Endothelial cell of umbilical vein (primary cell): ENCODE measurements at regions not wholly inside any gene's neighbourhood (a gene's known extent, or its start where the extent isn't known, plus 50 kb on each side); places are given as distances from the start of the nearest gene placed in this dataset.

Source experiments
- BruUV-seq: library from RNA; stranded (reverse); fragments of 400-500 nt; replicated peaks from 2 replicates; lab custom pipeline; 2021; lab: Mats Ljungman, UMichigan
- CTCF ChIA-PET: fragments of 300-600, 350-600 bp; sonication (Branson Sonifier 250); formaldehyde crosslinking; loops from one replicate; lab custom pipeline; 2021; ENCODE audit warnings: antibody characterized with exemption, inconsistent platforms; lab: Charles Lee
- POLR2A ChIA-PET: fragments of 300-600, 350-600 bp; sonication (Branson Sonifier 250); formaldehyde crosslinking; loops from one replicate; lab custom pipeline; 2021; ENCODE audit warnings: antibody characterized with exemption, inconsistent platforms; lab: Charles Lee
- DNase-seq: peaks from one replicate; pipeline ENCODE4 v3.0.0-alpha.2; 2011; ENCODE audit warnings: low read depth, low spot score
- FAIRE-seq: peaks from 2 replicates; lab custom pipeline; 2011; peaks lifted over from hg19 to GRCh38; lab: Jason Lieb, UNC
- H2AFZ ChIP-seq: 2 replicates; pipeline ENCODE4 v1.6.0; 2012; ENCODE audit warnings: low read depth, low read length, control low read depth, inconsistent platforms
- H3K27ac ChIP-seq: 2 replicates; pipeline ENCODE4 v1.5.1; 2011; ENCODE audit warnings: low read depth, mild to moderate bottlenecking, control low read depth, low read length, moderate library complexity; ENCODE audit not compliant: insufficient read depth
- H3K27me3 ChIP-seq, 2 experiments: 2 replicates each; pipeline versions ENCODE4 v1.6.0 to v1.6.1; 2011; ENCODE audit warnings: low read length in 2 of 2, mixed read lengths in 1 of 2; ENCODE audit not compliant: control insufficient read depth in 2 of 2, insufficient read depth in 2 of 2
- H3K36me3 ChIP-seq, 2 experiments: 2 replicates in 1 of 2; 3 replicates in 1 of 2; pipeline ENCODE4 v1.5.1; 2011; ENCODE audit warnings: low read length in 2 of 2, mild to moderate bottlenecking in 1 of 2, moderate library complexity in 1 of 2; ENCODE audit not compliant: control insufficient read depth in 2 of 2, insufficient read depth in 2 of 2; ENCODE audit errors: extremely low read depth in 1 of 2
- H3K4me1 ChIP-seq: 3 replicates; pipeline ENCODE4 v1.5.1; 2011; ENCODE audit warnings: mild to moderate bottlenecking, low read length; ENCODE audit not compliant: control insufficient read depth, insufficient read depth; ENCODE audit errors: extremely low read depth
- H3K4me2 ChIP-seq: 2 replicates; pipeline ENCODE4 v1.6.1; 2011; ENCODE audit warnings: low read length, control low read depth, mixed read lengths; ENCODE audit not compliant: insufficient read depth
- H3K4me3 ChIP-seq, 3 experiments: fragments of 200-600 bp in 1 of 3; sonication (generic), shearing (Covaris generic) in 1 of 3; replicated peaks in 1 of 3; 2 replicates each; pipeline ENCODE4 v1.5.1; 2011 to 2016; ENCODE audit warnings: control low read depth in 3 of 3, low read length in 3 of 3, mild to moderate bottlenecking in 2 of 3, inconsistent platforms in 1 of 3, low read depth in 1 of 3, moderate library complexity in 1 of 3; ENCODE audit not compliant: insufficient read depth in 1 of 3
- H3K79me2 ChIP-seq: 2 replicates; pipeline ENCODE4 v1.6.0; 2012; ENCODE audit warnings: low read length, inconsistent platforms; ENCODE audit not compliant: control insufficient read depth, insufficient read depth
- H3K9ac ChIP-seq: replicated peaks from 2 replicates; pipeline ENCODE3; 2011; ENCODE audit warnings: low read length, control low read depth; ENCODE audit not compliant: insufficient read depth; ENCODE audit errors: extremely low read depth
- H3K9me1 ChIP-seq: replicated peaks from 3 replicates; pipeline ENCODE4 v1.6.0; 2011; ENCODE audit warnings: mild to moderate bottlenecking, low read length; ENCODE audit not compliant: control insufficient read depth, insufficient read depth; ENCODE audit errors: extremely low read depth
- H3K9me3 ChIP-seq: replicated peaks from 2 replicates; pipeline ENCODE4 v1.5.1; 2012; ENCODE audit warnings: low read length, inconsistent platforms; ENCODE audit not compliant: control insufficient read depth, insufficient read depth
- H4K20me1 ChIP-seq: replicated peaks from 2 replicates; pipeline ENCODE3; 2011; ENCODE audit warnings: mild to moderate bottlenecking, low read length; ENCODE audit not compliant: control insufficient read depth, insufficient read depth; ENCODE audit errors: extremely low read depth
- EZH2 ChIP-seq: IDR thresholded peaks from 2 replicates; pipeline ENCODE4 v1.6.1; 2012; ENCODE audit warnings: borderline replicate concordance, low read depth, mild to moderate bottlenecking, moderate library complexity, low read length, inconsistent platforms; ENCODE audit not compliant: severe bottlenecking
- FOS ChIP-seq: IDR thresholded peaks from 2 replicates; pipeline ENCODE4 v1.6.1; 2011; ENCODE audit warnings: mild to moderate bottlenecking, low read length, moderate library complexity, borderline replicate concordance; ENCODE audit not compliant: insufficient read depth
- GATA2 ChIP-seq: IDR thresholded peaks from 2 replicates; pipeline ENCODE4 v1.7.0; 2011; ENCODE audit warnings: low read depth, mild to moderate bottlenecking, moderate library complexity, mixed read lengths, low read length; ENCODE audit not compliant: insufficient read length, insufficient read depth
- MYC ChIP-seq: IDR thresholded peaks from one replicate; pipeline ENCODE4 v1.6.1; 2011; ENCODE audit warnings: mild to moderate bottlenecking, low read depth, low read length
- dilution Hi-C: fragments of 300-500 bp; cut with MboI; formaldehyde crosslinking; loops from one replicate; pipeline ENCODE4 v1.15.0; 2019; ENCODE audit warnings: low sequenced_read_pairs; ENCODE audit not compliant: extremely low pct_ligation_motif_present
- intact Hi-C: fragments of 100-400 bp; cut with micrococcal nuclease; formaldehyde crosslinking; loops from one replicate; pipeline ENCODE4 v1.10.0; 2022
- TF ChIP-seq, protein P1 (sequence below): IDR thresholded peaks from 2 replicates; pipeline ENCODE4 v1.6.1; 2011; ENCODE audit not compliant: insufficient read depth, insufficient read length
- TF ChIP-seq, protein P2 (sequence below), 2 donors: IDR thresholded peaks; 1 replicate in 1 of 2; 2 replicates in 1 of 2; pipeline ENCODE4 v1.5.1; 2011; ENCODE audit warnings: low read length in 2 of 2, mild to moderate bottlenecking in 2 of 2, moderate library complexity in 2 of 2, control low read depth in 1 of 2, inconsistent platforms in 1 of 2, low read depth in 1 of 2; ENCODE audit not compliant: insufficient read depth in 1 of 2; ENCODE audit errors: extremely low read depth in 1 of 2

GRCh38 chr3:103894162-103894822 lies 1459.5 kb downstream of the ZPLD1 start:
- intact Hi-C loops: no loop called here
- FAIRE-seq (no peak), DNase-seq (no peak)
- no peaks in the 10 kb centered on the region for H3K9me1 ChIP-seq
- H3K36me3 ChIP-seq: no peaks in the 10 kb centered on the region
- H3K4me1 ChIP-seq: no peaks in the 10 kb centered on the region
- H2AFZ ChIP-seq: no peak overlapping the region
- CTCF ChIA-PET: no interaction called here
- no peaks in the 10 kb centered on the region for H4K20me1 ChIP-seq
- H3K27me3 ChIP-seq: no peaks in the 10 kb centered on the region
- H3K9ac ChIP-seq: no peak overlapping the region
- POLR2A ChIA-PET: no interaction called here
- H3K9me3 ChIP-seq: no peaks in the 10 kb centered on the region
- no peak overlapping the region for H3K4me3 ChIP-seq
- no TSS peak for BruUV-seq
- dilution Hi-C loops: no loop called here
- H3K4me2 ChIP-seq: no peak overlapping the region
- TF ChIP-seq GATA2: no peak
- no peak for TF ChIP-seq EZH2
- TF ChIP-seq, protein P1, sequence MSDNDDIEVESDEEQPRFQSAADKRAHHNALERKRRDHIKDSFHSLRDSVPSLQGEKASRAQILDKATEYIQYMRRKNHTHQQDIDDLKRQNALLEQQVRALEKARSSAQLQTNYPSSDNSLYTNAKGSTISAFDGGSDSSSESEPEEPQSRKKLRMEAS: no peak
- H3K27ac ChIP-seq: no peak overlapping the region
- H3K79me2 ChIP-seq: no peaks in the 10 kb centered on the region

DNA sequence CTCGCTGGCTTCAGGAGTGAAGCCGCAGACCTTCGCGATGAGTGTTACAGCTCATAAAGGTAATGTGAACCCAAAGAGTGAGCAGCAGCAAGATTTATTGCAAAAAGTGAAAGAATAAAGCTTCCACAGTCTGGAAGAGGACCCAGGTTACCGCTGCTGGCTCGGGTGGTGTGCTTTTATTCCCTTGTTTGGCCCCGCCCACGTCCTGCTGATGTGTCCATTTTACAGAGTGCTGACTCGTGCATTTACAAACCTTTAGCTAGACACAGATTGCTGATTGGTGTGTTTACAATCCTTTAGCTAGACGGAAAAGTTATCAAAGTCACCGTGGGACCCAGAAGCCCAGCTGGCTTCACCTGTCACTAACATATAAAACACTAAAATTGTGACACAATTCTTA lies 1464.5 kb downstream of the ZPLD1 start:
- Histone ChIP-seq H2AFZ (no peak overlapping the region), H3K9ac (no peak overlapping the region), H3K4me1 (no peaks in the 10 kb centered on the region), H3K27ac (no peak overlapping the region), H3K27me3 (no peaks in the 10 kb centered on the region), H3K79me2 (no peaks in the 10 kb centered on the region), H3K9me1 (no peaks in the 10 kb centered on the region), H3K9me3 (no peaks in the 10 kb centered on the region), H3K36me3 (no peaks in the 10 kb centered on the region), H4K20me1 (no peaks in the 10 kb centered on the region), H3K4me3 (no peak overlapping the region), H3K4me2 (no peak overlapping the region)
- DNase-seq (no peak), FAIRE-seq (no peak)
- BruUV-seq: no TSS peak
- TF ChIP-seq FOS: no peak
- no peak for TF ChIP-seq MYC
- TF ChIP-seq, protein P2, sequence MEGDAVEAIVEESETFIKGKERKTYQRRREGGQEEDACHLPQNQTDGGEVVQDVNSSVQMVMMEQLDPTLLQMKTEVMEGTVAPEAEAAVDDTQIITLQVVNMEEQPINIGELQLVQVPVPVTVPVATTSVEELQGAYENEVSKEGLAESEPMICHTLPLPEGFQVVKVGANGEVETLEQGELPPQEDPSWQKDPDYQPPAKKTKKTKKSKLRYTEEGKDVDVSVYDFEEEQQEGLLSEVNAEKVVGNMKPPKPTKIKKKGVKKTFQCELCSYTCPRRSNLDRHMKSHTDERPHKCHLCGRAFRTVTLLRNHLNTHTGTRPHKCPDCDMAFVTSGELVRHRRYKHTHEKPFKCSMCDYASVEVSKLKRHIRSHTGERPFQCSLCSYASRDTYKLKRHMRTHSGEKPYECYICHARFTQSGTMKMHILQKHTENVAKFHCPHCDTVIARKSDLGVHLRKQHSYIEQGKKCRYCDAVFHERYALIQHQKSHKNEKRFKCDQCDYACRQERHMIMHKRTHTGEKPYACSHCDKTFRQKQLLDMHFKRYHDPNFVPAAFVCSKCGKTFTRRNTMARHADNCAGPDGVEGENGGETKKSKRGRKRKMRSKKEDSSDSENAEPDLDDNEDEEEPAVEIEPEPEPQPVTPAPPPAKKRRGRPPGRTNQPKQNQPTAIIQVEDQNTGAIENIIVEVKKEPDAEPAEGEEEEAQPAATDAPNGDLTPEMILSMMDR (IDR thresholded peaks at IDR 0.05; ENCODE audit: extremely low read depth in 1 of 2, insufficient read depth in 1 of 2, low read depth in 1 of 2, low read length in 2 of 2): no peak
- TF ChIP-seq, protein P1: no peak
- no peak for TF ChIP-seq GATA2
- POLR2A ChIA-PET: no interaction called here
- dilution Hi-C loops (no loop called here), intact Hi-C loops (no loop called here)
- CTCF ChIA-PET: no interaction called here
